Naive thymus-derived CD4-positive, alpha-beta T cell (primary cell): ENCODE measurements at regions not wholly inside any gene's neighbourhood (a gene's known extent, or its start where the extent isn't known, plus 50 kb on each side); places are given as distances from the start of the nearest gene placed in this dataset.
"Not testable (repeated sequence)": the region's sequence is repeated elsewhere in the genome, so short reads cannot be mapped to it uniquely, and the experiment has no call there.

ENCODE experiments used
- ATAC-seq: fragments of 150-1000 bp; cut with Tn5 transposase; 2 replicates; pipeline ENCODE4 v1.10.0; 2021; ENCODE audit warnings: mild to moderate bottlenecking, moderate library complexity
- CTCF ChIA-PET: fragments of 350-600 bp; sonication (Branson Sonifier 250); formaldehyde crosslinking; loops from one replicate; lab custom pipeline; 2021; ENCODE audit warnings: antibody characterized with exemption; lab: Charles Lee
- POLR2A ChIA-PET: fragments of 350-600 bp; sonication (Branson Sonifier 250); formaldehyde crosslinking; loops from one replicate; lab custom pipeline; 2021; ENCODE audit warnings: antibody characterized with exemption, inconsistent platforms; lab: Charles Lee
- DNase-seq, 9 donors: peaks; one replicate each; pipeline versions ENCODE4 v3.0.0 to v3.0.0-alpha.2; 2020 to 2022; ENCODE audit warnings: mixed read lengths in 1 of 9
- H3K27ac ChIP-seq: one replicate; pipeline ENCODE4 v1.7.0; 2013; ENCODE audit warnings: mild to moderate bottlenecking, low read depth, low read length, moderate library complexity
- H3K27me3 ChIP-seq, 2 donors: one replicate each; pipeline ENCODE4 v1.7.0; 2013; ENCODE audit warnings: low read length in 2 of 2, mild to moderate bottlenecking in 2 of 2, moderate library complexity in 2 of 2; ENCODE audit not compliant: control insufficient read depth in 2 of 2, insufficient read depth in 2 of 2
- H3K36me3 ChIP-seq, 3 experiments: 1 replicate in 2 of 3; 2 replicates in 1 of 3; pipeline ENCODE4 v1.7.0; 2013; ENCODE audit warnings: low read length in 3 of 3, mild to moderate bottlenecking in 3 of 3, moderate library complexity in 1 of 3; ENCODE audit not compliant: insufficient read depth in 3 of 3, control insufficient read depth in 2 of 3
- H3K4me1 ChIP-seq, 2 donors: one replicate each; pipeline ENCODE4 v1.7.0; 2013; ENCODE audit warnings: low read length in 2 of 2, mild to moderate bottlenecking in 2 of 2, moderate library complexity in 1 of 2; ENCODE audit not compliant: control insufficient read depth in 2 of 2, insufficient read depth in 2 of 2
- H3K4me3 ChIP-seq: 2 replicates; pipeline ENCODE4 v1.7.0; 2013; ENCODE audit warnings: mild to moderate bottlenecking, low read length
- H3K9me3 ChIP-seq, 3 experiments: 1 replicate in 2 of 3; 2 replicates in 1 of 3; pipeline ENCODE4 v1.7.0; 2013; ENCODE audit warnings: low read length in 3 of 3; ENCODE audit not compliant: control insufficient read depth in 2 of 3
- H3K27ac Mint-ChIP-seq, 9 donors: one replicate each; pipeline ENCODE4 v1.8.0; 2020 to 2022; ENCODE audit warnings: mixed read lengths in 9 of 9, mild to moderate bottlenecking in 8 of 9, moderate library complexity in 5 of 9, inconsistent platforms in 2 of 9
- H3K27me3 Mint-ChIP-seq, 5 donors: one replicate each; pipeline ENCODE4 v1.8.0; 2021 to 2022; ENCODE audit warnings: mixed read lengths in 5 of 5, mild to moderate bottlenecking in 1 of 5
- H3K36me3 Mint-ChIP-seq, 5 donors: one replicate each; pipeline ENCODE4 v1.8.0; 2020 to 2022; ENCODE audit warnings: mixed read lengths in 5 of 5, mild to moderate bottlenecking in 3 of 5, inconsistent platforms in 1 of 5
- H3K4me1 Mint-ChIP-seq, 7 donors: one replicate each; pipeline ENCODE4 v1.8.0; 2020 to 2022; ENCODE audit warnings: mixed read lengths in 7 of 7, mild to moderate bottlenecking in 3 of 7, inconsistent platforms in 1 of 7
- H3K4me3 Mint-ChIP-seq, 10 donors: one replicate each; pipeline ENCODE4 v1.8.0; 2020 to 2022; ENCODE audit warnings: mild to moderate bottlenecking in 10 of 10, mixed read lengths in 10 of 10, moderate library complexity in 6 of 10, inconsistent platforms in 2 of 10
- H3K9me3 Mint-ChIP-seq, 11 donors: one replicate each; pipeline ENCODE4 v1.8.0; 2020 to 2022; ENCODE audit warnings: mixed read lengths in 11 of 11, mild to moderate bottlenecking in 4 of 11, inconsistent platforms in 1 of 11, moderate library complexity in 1 of 11
- intact Hi-C, 2 donors: fragments of 100-400 bp; cut with micrococcal nuclease; formaldehyde crosslinking; loops; one replicate each; pipeline ENCODE4 v1.15.1; 2023

DNA sequence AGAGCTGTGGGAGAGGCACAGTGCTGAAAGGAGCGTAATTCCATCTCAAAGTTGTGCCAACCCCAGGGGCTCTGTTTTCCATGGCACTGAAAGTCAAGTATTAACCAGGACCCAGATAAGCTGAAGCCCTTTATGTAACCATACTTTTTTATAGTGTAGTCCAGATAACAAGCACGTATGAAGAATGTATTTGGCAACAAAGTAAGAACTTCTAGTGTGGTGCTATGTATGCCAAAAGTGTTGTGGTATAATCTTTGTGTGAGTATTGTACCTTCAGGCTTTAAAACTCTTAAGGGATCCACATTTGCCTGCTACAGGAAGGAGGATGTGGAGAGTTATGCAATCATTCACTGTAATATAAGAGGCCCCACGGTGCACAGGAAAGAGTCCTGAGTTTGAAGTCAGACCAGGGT lies 129.4 kb downstream of the IBTK start:
- ChIA-PET POLR2A (no interaction called here), CTCF (no interaction called here)
- no peak for ATAC-seq
- Mint-ChIP-seq H3K4me1 (no peaks in the 10 kb centered on the region), H3K4me3 (no peak overlapping the region), H3K27ac (no peak overlapping the region), H3K36me3 (no peaks in the 10 kb centered on the region), H3K9me3 (no peaks in the 10 kb centered on the region), H3K27me3 (peaks cover 0 to 6% (median 0%) of the 10 kb centered on the region in 5 donors)
- no peak for DNase-seq
- Histone ChIP-seq H3K4me1 (no peaks in the 10 kb centered on the region), H3K36me3 (no peaks in the 10 kb centered on the region), H3K27me3 (peaks cover 0 to 3% of the 10 kb centered on the region in 2 donors), H3K27ac (no peak overlapping the region), H3K4me3 (no peak overlapping the region), H3K9me3 (no peaks in the 10 kb centered on the region)
- intact Hi-C loops = no loop called here

DNA sequence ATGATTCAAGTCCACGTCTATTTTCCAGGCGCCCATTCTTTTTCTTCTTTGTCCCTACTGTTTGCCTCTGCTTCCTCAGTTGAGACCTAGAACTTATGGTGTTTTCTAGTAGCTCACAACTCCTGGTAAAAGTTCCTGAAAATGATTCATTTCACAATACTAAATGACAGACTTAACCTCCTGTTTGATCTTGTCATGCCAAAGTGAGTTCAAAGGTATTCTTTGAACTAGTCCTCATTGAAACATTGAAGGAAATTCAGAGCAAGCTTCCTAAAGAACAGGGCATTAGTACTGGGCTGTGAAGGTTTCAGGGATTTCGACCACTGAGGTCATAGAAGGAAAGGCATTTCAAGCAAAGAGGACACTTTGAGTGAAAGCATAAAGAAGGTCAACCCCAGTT lies 132.8 kb downstream of the IBTK start:
- H3K4me1 Mint-ChIP-seq = no peaks in the 10 kb centered on the region
- no peaks in the 10 kb centered on the region for H3K36me3 ChIP-seq
- H3K27me3 ChIP-seq = peaks cover 0 to 3% of the 10 kb centered on the region in 2 donors
- ChIA-PET POLR2A (no interaction called here), CTCF (no interaction called here)
- H3K9me3 Mint-ChIP-seq = peaks cover 0 to 8% (median 0%) of the 10 kb centered on the region in 11 donors
- intact Hi-C loops = no loop called here
- H3K4me3 ChIP-seq = no peak overlapping the region
- no peaks in the 10 kb centered on the region for H3K36me3 Mint-ChIP-seq
- H3K4me1 ChIP-seq = no peaks in the 10 kb centered on the region
- H3K27me3 Mint-ChIP-seq = peaks cover 0 to 6% (median 0%) of the 10 kb centered on the region in 5 donors
- H3K27ac ChIP-seq = no peak overlapping the region
- DNase-seq (no peak), ATAC-seq (no peak)
- no peaks in the 10 kb centered on the region for H3K9me3 ChIP-seq
- H3K27ac Mint-ChIP-seq = no peak overlapping the region
- no peak overlapping the region for H3K4me3 Mint-ChIP-seq

DNA sequence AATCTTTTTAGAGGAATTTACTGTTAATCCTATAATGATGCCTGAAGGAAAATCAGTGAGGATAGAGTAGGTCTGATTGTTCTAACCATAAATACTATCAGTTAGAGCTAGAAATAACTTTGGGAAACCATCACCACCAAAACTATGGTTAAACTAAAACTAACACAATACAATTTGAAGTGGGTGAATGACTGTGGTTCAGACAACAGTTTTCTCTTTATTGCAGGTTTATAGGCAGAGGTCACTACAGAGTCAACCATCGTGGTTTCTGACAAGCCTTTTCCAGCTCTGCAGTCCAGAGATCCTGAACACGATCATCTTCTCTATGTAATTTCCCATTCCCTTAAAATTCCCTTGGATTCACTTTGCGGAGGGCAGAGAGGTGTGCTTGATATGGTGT lies 134.3 kb downstream of the IBTK start:
- H3K27ac ChIP-seq = no peak overlapping the region
- peaks cover 0 to 6% (median 0%) of the 10 kb centered on the region in 5 donors for H3K27me3 Mint-ChIP-seq
- ChIA-PET CTCF (no interaction called here), POLR2A (no interaction called here)
- H3K9me3 ChIP-seq = no peaks in the 10 kb centered on the region
- intact Hi-C loops = no loop called here
- no peak overlapping the region for H3K4me3 ChIP-seq
- ATAC-seq (no peak), DNase-seq (no peak)
- peaks cover 0 to 3% of the 10 kb centered on the region in 2 donors for H3K27me3 ChIP-seq
- H3K4me1 ChIP-seq = no peaks in the 10 kb centered on the region
- H3K27ac Mint-ChIP-seq = no peak overlapping the region
- H3K4me1 Mint-ChIP-seq = no peaks in the 10 kb centered on the region
- H3K36me3 ChIP-seq = no peaks in the 10 kb centered on the region
- no peak overlapping the region for H3K4me3 Mint-ChIP-seq
- no peaks in the 10 kb centered on the region for H3K36me3 Mint-ChIP-seq
- H3K9me3 Mint-ChIP-seq = peaks cover 0 to 22% (median 8%) of the 10 kb centered on the region in 11 donors

DNA sequence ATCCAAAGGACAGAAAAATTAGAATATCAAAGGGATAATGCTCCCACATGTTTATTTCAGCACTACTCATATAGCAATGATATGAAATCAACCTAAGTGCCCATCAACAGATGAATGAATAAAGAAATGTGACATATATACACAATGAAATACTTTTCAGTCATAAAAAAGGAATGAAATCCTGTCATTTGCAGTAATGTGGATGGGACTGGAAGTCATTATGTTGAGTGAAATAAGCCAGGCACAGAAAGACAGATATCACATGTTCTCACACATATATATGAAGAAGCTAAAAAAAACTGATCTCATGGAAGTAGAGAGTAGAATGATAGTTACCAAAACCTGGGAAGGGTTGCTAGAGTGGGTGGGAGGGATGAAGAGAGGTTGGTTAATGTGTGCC lies 135.7 kb downstream of the IBTK start:
- ChIA-PET POLR2A (no interaction called here), CTCF (no interaction called here)
- Histone ChIP-seq H3K27me3 (peaks cover 0 to 3% of the 10 kb centered on the region in 2 donors), H3K9me3 (no peaks in the 10 kb centered on the region), H3K4me3 (no peak overlapping the region), H3K27ac (no peak overlapping the region), H3K36me3 (no peaks in the 10 kb centered on the region), H3K4me1 (no peaks in the 10 kb centered on the region)
- peaks cover 0 to 3% (median 0%) of the 10 kb centered on the region in 5 donors for H3K27me3 Mint-ChIP-seq
- no peaks in the 10 kb centered on the region for H3K36me3 Mint-ChIP-seq
- ATAC-seq (no peak), DNase-seq (no peak)
- peaks cover 0 to 30% (median 8%) of the 10 kb centered on the region in 11 donors for H3K9me3 Mint-ChIP-seq
- H3K4me1 Mint-ChIP-seq = no peaks in the 10 kb centered on the region
- no peak overlapping the region for H3K27ac Mint-ChIP-seq
- H3K4me3 Mint-ChIP-seq = no peak overlapping the region
- intact Hi-C loops = no loop called here

DNA sequence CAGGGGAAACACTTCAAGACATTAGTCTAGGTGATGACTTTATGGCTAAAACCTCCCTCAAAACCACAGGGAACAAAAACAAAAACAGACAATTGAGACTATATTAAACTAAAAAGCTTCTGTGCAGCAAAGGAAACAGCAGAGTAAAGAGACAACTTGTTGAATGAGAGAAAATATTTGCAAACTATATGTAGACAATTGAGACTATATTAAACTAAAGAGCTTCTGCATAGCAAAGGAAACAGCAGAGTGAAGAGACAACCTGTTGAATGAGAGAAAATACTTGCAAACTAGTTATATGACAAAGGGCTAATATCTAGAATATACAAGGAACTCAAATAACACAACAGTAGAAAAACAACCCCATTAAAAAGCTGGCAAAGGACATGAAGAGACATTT lies 136.4 kb downstream of the IBTK start:
- no peaks in the 10 kb centered on the region for H3K36me3 ChIP-seq
- POLR2A ChIA-PET = no interaction called here
- H3K9me3 Mint-ChIP-seq = peaks cover 0 to 30% (median 8%) of the 10 kb centered on the region in 11 donors

DNA sequence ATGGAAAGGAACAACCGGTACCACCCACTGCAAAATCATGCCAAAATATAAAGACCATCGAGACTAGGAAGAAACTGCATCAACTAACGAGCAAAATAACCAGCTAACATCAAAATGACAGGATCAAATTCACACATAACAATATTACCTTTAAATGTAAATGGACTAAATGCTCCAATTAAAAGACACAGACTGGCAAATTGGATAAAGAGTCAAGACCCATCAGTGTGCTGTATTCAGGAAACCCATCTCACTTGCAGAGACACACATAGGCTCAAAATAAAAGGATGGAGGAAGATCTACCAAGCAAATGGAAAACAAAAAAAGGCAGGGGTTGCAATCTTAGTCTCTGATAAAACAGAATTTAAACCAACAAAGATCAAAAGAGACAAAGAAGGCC lies 144.4 kb downstream of the IBTK start:
- H3K4me1 Mint-ChIP-seq, ATAC-seq, H3K36me3 ChIP-seq, CTCF ChIA-PET, H3K27ac ChIP-seq, H3K4me1 ChIP-seq, DNase-seq, H3K36me3 Mint-ChIP-seq, H3K4me3 ChIP-seq, H3K9me3 ChIP-seq, H3K27me3 Mint-ChIP-seq, POLR2A ChIA-PET, intact Hi-C loops, H3K27me3 ChIP-seq, H3K27ac Mint-ChIP-seq, H3K4me3 Mint-ChIP-seq: not testable (repeated sequence)
- peaks cover 2 to 18% (median 5%) of the 10 kb centered on the region in 11 donors for H3K9me3 Mint-ChIP-seq

More for the DNA sequence above, 136.4 kb downstream of the IBTK start:
- Mint-ChIP-seq H3K36me3 (no peaks in the 10 kb centered on the region), H3K4me1 (no peaks in the 10 kb centered on the region), H3K4me3 (no peak overlapping the region), H3K27me3 (peaks cover 0 to 2% (median 0%) of the 10 kb centered on the region in 5 donors), H3K27ac (no peak overlapping the region)
- CTCF ChIA-PET = no interaction called here
- Histone ChIP-seq H3K27me3 (no peaks in the 10 kb centered on the region), H3K4me3 (no peak overlapping the region), H3K4me1 (no peaks in the 10 kb centered on the region), H3K27ac (no peak overlapping the region), H3K9me3 (no peaks in the 10 kb centered on the region)
- DNase-seq (no peak), ATAC-seq (no peak)
- intact Hi-C loops = no loop called here

DNA sequence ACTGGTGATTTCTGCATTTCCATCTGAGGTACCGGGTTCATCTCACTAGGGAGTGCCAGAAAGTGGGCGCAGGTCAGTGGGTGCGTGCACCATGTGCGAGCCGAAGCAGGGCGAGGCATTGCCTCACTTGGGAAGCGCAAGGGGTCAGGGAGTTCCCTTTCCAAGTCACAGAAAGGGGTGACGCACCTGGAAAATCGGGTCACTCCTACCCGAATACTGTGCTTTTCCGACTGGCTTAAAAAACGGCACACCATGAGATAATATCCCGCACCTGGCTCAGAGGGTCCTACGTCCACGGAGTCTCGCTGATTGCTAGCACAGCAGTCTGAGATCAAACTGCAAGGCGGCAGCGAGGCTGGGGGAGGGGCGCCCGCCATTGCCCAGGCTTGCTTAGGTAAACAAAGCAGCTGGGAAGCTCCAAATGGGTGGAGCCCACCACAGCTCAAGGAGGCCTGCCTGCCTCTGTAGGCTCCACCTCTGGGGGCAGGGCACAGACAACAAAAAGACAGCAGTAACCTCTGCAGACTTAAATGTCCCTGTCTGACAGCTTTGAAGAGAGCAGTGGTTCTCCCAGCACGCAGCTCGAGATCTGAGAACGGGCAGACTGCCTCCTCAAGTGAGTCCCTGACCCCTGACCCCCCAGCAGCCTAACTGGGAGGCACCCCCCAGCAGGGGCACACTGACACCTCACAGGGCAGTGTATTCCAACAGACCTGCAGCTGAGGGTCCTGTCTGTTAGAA lies 146.0 kb downstream of the IBTK start:
- H3K36me3 Mint-ChIP-seq, H3K36me3 ChIP-seq, H3K27ac Mint-ChIP-seq, H3K4me1 Mint-ChIP-seq, H3K4me3 Mint-ChIP-seq, CTCF ChIA-PET, DNase-seq, POLR2A ChIA-PET, H3K9me3 ChIP-seq, ATAC-seq, H3K27me3 ChIP-seq, H3K27ac ChIP-seq, intact Hi-C loops, H3K4me3 ChIP-seq, H3K4me1 ChIP-seq, H3K27me3 Mint-ChIP-seq: not testable (repeated sequence)
- H3K9me3 Mint-ChIP-seq = peaks cover 2 to 16% (median 3%) of the 10 kb centered on the region in 11 donors
